B cell (primary cell): ENCODE measurements at regions not wholly inside any gene's neighbourhood (a gene's known extent, or its start where the extent isn't known, plus 50 kb on each side); places are given as distances from the start of the nearest gene placed in this dataset.

Experiments used
- ATAC-seq: fragments of 200-7000 bp; cut with Tn5 transposase; one replicate; pipeline ENCODE4 v1.10.0; 2021; ENCODE audit warnings: low read depth, mild to moderate bottlenecking, moderate number of reproducible peaks, moderate library complexity
- CTCF ChIA-PET: fragments of 350-600 bp; sonication (Branson Sonifier 250); formaldehyde crosslinking; loops from one replicate; lab custom pipeline; 2021; ENCODE audit warnings: antibody characterized with exemption, inconsistent platforms; lab: Charles Lee
- POLR2A ChIA-PET: fragments of 350-600 bp; sonication (Branson Sonifier 250); formaldehyde crosslinking; loops from one replicate; lab custom pipeline; 2021; ENCODE audit warnings: antibody characterized with exemption; lab: Charles Lee
- DNase-seq: peaks from one replicate; pipeline ENCODE4 v3.0.0; 2013
- H2AFZ ChIP-seq: 2 replicates; pipeline ENCODE4 v1.6.1; 2012; ENCODE audit warnings: mild to moderate bottlenecking, low read depth, low read length; ENCODE audit not compliant: insufficient read depth, poor library complexity, severe bottlenecking
- H3K27ac ChIP-seq, 2 donors: 1 replicate in 1 of 2; 2 replicates in 1 of 2; pipeline ENCODE4 v1.5.1; 2012 to 2013; ENCODE audit warnings: low read length in 2 of 2, mild to moderate bottlenecking in 2 of 2, moderate library complexity in 1 of 2
- H3K27me3 ChIP-seq, 4 experiments: fragments of 200-600 bp in 1 of 4; sonication (generic) in 1 of 4; replicated peaks in 1 of 4; 1 replicate in 2 of 4; 2 replicates in 2 of 4; pipeline versions ENCODE4 v1.6.1 to v1.7.0; 2013 to 2016; ENCODE audit warnings: low read length in 3 of 4, mild to moderate bottlenecking in 2 of 4, mixed read lengths in 1 of 4, moderate library complexity in 1 of 4; ENCODE audit not compliant: insufficient read depth in 4 of 4, control insufficient read depth in 3 of 4; ENCODE audit errors: control extremely low read depth in 1 of 4
- H3K36me3 ChIP-seq, 2 experiments: replicated peaks in 1 of 2; 1 replicate in 1 of 2; 2 replicates in 1 of 2; pipeline versions ENCODE4 v1.6.1 to v1.7.1; 2013; ENCODE audit warnings: low read length in 1 of 2; ENCODE audit not compliant: insufficient read depth in 2 of 2, control insufficient read depth in 1 of 2; ENCODE audit errors: control extremely low read depth in 1 of 2, extremely low read depth in 1 of 2
- H3K4me1 ChIP-seq, 2 donors: fragments of 200-600 bp in 1 of 2; sonication (generic) in 1 of 2; 1 replicate in 1 of 2; 2 replicates in 1 of 2; pipeline versions ENCODE4 v1.5.1 to v1.6.1; 2013 to 2017; ENCODE audit warnings: low read length in 2 of 2; ENCODE audit not compliant: control insufficient read depth in 2 of 2, insufficient read depth in 2 of 2
- H3K4me2 ChIP-seq: replicated peaks from 2 replicates; pipeline ENCODE3; 2012; ENCODE audit warnings: mild to moderate bottlenecking, low read depth, low read length; ENCODE audit not compliant: poor library complexity, severe bottlenecking
- H3K4me3 ChIP-seq, 5 experiments: fragments of 200-600 bp in 1 of 5; sonication (generic) in 1 of 5; 1 replicate in 3 of 5; 2 replicates in 2 of 5; pipeline versions ENCODE4 v1.5.1 to v1.7.0; 2011 to 2016; ENCODE audit warnings: low read length in 4 of 5, mild to moderate bottlenecking in 4 of 5, low read depth in 2 of 5, control low read depth in 1 of 5, moderate library complexity in 1 of 5; ENCODE audit not compliant: insufficient read depth in 1 of 5; ENCODE audit errors: control extremely low read depth in 1 of 5, extremely low read depth in 1 of 5
- H3K79me2 ChIP-seq: fragments of 200-600 bp; sonication (generic); one replicate; pipeline ENCODE4 v1.6.0; 2016; ENCODE audit warnings: low read length; ENCODE audit not compliant: control insufficient read depth, insufficient read depth
- H3K9ac ChIP-seq: fragments of 200-600 bp; sonication (generic); 2 replicates; pipeline ENCODE4 v1.6.1; 2017; ENCODE audit warnings: mild to moderate bottlenecking, low read length, moderate library complexity
- H3K9me3 ChIP-seq, 3 donors: one replicate each; pipeline versions ENCODE4 v1.6.1 to v1.7.1; 2013; ENCODE audit warnings: low read length in 2 of 3; ENCODE audit not compliant: control insufficient read depth in 2 of 3, insufficient read depth in 1 of 3; ENCODE audit errors: control extremely low read depth in 1 of 3
- H4K20me1 ChIP-seq: 2 replicates; pipeline ENCODE4 v1.6.0; 2012; ENCODE audit warnings: mild to moderate bottlenecking, low read length; ENCODE audit not compliant: insufficient read depth, control insufficient read depth, poor library complexity, severe bottlenecking
- H3K27ac Mint-ChIP-seq: one replicate; pipeline ENCODE4 v1.8.0; 2021; ENCODE audit warnings: mixed read lengths
- H3K27me3 Mint-ChIP-seq: one replicate; pipeline ENCODE4 v1.8.0; 2021; ENCODE audit warnings: mixed read lengths
- H3K4me1 Mint-ChIP-seq: one replicate; pipeline ENCODE4 v1.8.0; 2021; ENCODE audit warnings: mixed read lengths
- H3K4me3 Mint-ChIP-seq: one replicate; pipeline ENCODE4 v1.8.0; 2021; ENCODE audit warnings: mixed read lengths
- H3K9me3 Mint-ChIP-seq: one replicate; pipeline ENCODE4 v1.8.0; 2022; ENCODE audit warnings: mixed read lengths; ENCODE audit not compliant: insufficient read depth
- EZH2 ChIP-seq: IDR thresholded peaks from 2 replicates; pipeline ENCODE4 v1.6.1; 2012; ENCODE audit warnings: borderline replicate concordance, low read depth, mild to moderate bottlenecking, moderate library complexity, low read length; ENCODE audit not compliant: insufficient read depth, poor library complexity, severe bottlenecking
- WGBS: methylation state at CpG from one replicate; pipeline ENCODE4 v1.1.5; 2013; ENCODE audit warnings: missing lambda C conversion rate; ENCODE audit not compliant: insufficient coverage; 5-methylcytosine and 5-hydroxymethylcytosine counted together
- intact Hi-C: fragments of 100-400 bp; cut with micrococcal nuclease; formaldehyde crosslinking; loops from one replicate; pipeline ENCODE4 v1.10.0; 2022
- TF ChIP-seq, protein P1 (sequence below): fragments of 200-600 bp; IDR thresholded peaks from one replicate; pipeline ENCODE4 v1.8.0; 2022; ENCODE audit warnings: antibody characterized with exemption, mild to moderate bottlenecking

DNA sequence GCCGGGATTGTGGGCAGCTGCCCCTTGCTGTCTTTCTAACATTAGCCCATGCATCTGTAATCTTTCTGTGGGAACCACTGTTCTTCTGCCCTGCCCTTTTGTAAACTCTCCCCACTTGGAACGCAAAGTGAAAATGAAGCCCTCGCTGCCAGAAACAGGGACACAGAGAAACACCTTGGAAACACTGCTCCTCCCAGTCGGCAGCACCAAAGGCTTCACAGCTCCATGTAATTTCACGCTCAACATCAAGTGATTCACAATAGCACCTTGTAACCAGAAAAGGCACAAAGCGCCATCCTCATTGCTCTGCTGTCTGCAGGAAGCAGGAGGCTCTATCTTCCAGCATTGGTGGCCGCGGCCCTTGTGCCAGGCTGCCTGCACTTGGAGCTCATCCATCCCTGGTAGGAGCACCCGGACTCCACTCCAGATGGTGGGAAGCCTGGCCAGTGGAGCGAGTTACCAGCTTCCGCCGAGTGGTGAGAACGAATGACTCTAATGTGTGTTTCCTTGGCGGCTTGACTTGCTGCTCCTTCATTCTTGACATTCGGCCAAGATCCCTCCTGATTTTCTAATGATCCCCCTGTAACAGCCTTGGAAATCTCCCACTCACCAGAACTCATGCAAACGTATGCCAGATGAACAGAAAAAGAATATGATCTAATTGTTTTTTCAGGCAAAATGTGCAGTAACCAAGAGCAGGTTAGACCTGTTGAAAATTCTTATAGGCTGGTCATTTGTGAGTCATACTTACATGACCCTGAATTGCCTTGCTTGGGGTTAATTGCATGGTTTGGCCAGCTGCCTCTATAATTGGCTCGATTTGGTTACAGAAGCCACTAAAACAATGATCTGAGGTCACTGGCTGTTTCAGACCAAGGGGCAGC lies 169.1 kb upstream of the CDYL start:
- intact Hi-C loops, result no loop called here
- Histone ChIP-seq H3K27me3 (no peaks in the 10 kb centered on the region), H3K9ac (no peak overlapping the region), H3K4me2 (no peak overlapping the region), H3K79me2 (no peaks in the 10 kb centered on the region), H3K9me3 (peaks cover 0 to 3% (median 0%) of the 10 kb centered on the region in 3 donors), H3K27ac (no peak overlapping the region), H2AFZ (no peak overlapping the region), H4K20me1 (no peaks in the 10 kb centered on the region), H3K36me3 (no peaks in the 10 kb centered on the region), H3K4me3 (no peak overlapping the region), H3K4me1 (peaks cover 0 to 3% of the 10 kb centered on the region in 2 donors)
- ATAC-seq, result no peak
- H3K4me1 Mint-ChIP-seq, result peaks cover 13% of the 10 kb centered on the region
- POLR2A ChIA-PET, result no interaction called here
- H3K9me3 Mint-ChIP-seq, result no peaks in the 10 kb centered on the region
- no peak overlapping the region for H3K4me3 Mint-ChIP-seq
- H3K27ac Mint-ChIP-seq, result no peak overlapping the region
- CTCF ChIA-PET, result no interaction called here
- no peak for DNase-seq
- TF ChIP-seq EZH2, result no peak
- TF ChIP-seq, protein P1, sequence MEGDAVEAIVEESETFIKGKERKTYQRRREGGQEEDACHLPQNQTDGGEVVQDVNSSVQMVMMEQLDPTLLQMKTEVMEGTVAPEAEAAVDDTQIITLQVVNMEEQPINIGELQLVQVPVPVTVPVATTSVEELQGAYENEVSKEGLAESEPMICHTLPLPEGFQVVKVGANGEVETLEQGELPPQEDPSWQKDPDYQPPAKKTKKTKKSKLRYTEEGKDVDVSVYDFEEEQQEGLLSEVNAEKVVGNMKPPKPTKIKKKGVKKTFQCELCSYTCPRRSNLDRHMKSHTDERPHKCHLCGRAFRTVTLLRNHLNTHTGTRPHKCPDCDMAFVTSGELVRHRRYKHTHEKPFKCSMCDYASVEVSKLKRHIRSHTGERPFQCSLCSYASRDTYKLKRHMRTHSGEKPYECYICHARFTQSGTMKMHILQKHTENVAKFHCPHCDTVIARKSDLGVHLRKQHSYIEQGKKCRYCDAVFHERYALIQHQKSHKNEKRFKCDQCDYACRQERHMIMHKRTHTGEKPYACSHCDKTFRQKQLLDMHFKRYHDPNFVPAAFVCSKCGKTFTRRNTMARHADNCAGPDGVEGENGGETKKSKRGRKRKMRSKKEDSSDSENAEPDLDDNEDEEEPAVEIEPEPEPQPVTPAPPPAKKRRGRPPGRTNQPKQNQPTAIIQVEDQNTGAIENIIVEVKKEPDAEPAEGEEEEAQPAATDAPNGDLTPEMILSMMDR, result no peak
- peaks cover 30% of the 10 kb centered on the region for H3K27me3 Mint-ChIP-seq
- WGBS, result 86% methylated on average over 15 of the region's 17 CpGs

DNA sequence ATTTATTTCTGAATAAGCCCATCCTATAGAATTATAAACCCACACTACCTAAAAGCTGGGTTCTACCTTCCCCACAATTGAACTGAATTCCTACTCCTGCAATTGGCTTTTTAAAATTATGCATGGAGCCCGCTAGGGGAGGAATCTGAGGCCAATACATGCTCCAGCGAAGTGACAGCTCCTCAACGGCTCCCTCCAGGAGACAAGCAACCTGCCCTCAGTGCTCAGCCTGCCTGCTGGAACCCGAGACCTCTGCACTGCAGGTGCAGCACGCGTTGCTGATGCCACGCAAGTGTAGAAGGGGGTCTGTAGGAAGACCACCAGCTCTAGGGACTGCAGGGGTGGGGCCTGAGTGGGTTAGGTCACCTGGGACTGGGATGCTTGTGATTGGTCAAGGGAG lies 170.2 kb upstream of the CDYL start:
- Mint-ChIP-seq H3K9me3 (no peaks in the 10 kb centered on the region), H3K27me3 (peaks cover 29% of the 10 kb centered on the region), H3K27ac (no peak overlapping the region), H3K4me3 (no peak overlapping the region), H3K4me1 (peaks cover 8% of the 10 kb centered on the region)
- no peaks in the 10 kb centered on the region for H3K27me3 ChIP-seq
- H3K79me2 ChIP-seq, result no peaks in the 10 kb centered on the region
- intact Hi-C loops, result no loop called here
- 96% methylated on average over 7 of the region's 7 CpGs for WGBS
- H4K20me1 ChIP-seq, result no peaks in the 10 kb centered on the region
- ChIA-PET POLR2A (no interaction called here), CTCF (no interaction called here)
- no peak overlapping the region for H3K4me2 ChIP-seq
- no peak overlapping the region for H3K4me3 ChIP-seq
- DNase-seq (no peak), ATAC-seq (no peak)
- no peak overlapping the region for H3K9ac ChIP-seq
- TF ChIP-seq, protein P1, result no peak
- TF ChIP-seq EZH2, result no peak
- peaks cover 0 to 4% (median 0%) of the 10 kb centered on the region in 3 donors for H3K9me3 ChIP-seq
- no peaks in the 10 kb centered on the region for H3K36me3 ChIP-seq
- H3K4me1 ChIP-seq, result no peaks in the 10 kb centered on the region
- H3K27ac ChIP-seq, result no peak overlapping the region
- H2AFZ ChIP-seq, result no peak overlapping the region
